Neural cell (in vitro differentiated cells): ENCODE measurements at regions not wholly inside any gene's neighbourhood (a gene's known extent, or its start where the extent isn't known, plus 50 kb on each side); places are given as distances from the start of the nearest gene placed in this dataset.

ENCODE experiments used
- H2AFZ ChIP-seq: fragments of 200-600, 300-800 bp; sonication (generic), shearing (Covaris generic); 2 replicates; pipeline ENCODE4 v1.6.0; 2014; ENCODE audit warnings: low read depth, mild to moderate bottlenecking, antibody characterized with exemption, low read length, moderate library complexity
- H3F3A ChIP-seq: fragments of 200-600 bp; shearing (Covaris generic); 2 replicates; pipeline ENCODE4 v1.6.1; 2016; ENCODE audit warnings: mild to moderate bottlenecking, moderate library complexity, mixed read lengths, antibody characterized with exemption, low read length; ENCODE audit not compliant: insufficient read depth, poor library complexity, severe bottlenecking
- H3K27ac ChIP-seq: fragments of 200-600, 300-800 bp; sonication (generic), shearing (Covaris generic); 2 replicates; pipeline ENCODE4 v1.5.1; 2014; ENCODE audit warnings: mild to moderate bottlenecking, low read length, moderate library complexity
- H3K27me3 ChIP-seq: fragments of 300-800, 200-600 bp; sonication (generic), shearing (Covaris generic); 2 replicates; pipeline ENCODE4 v1.6.0; 2014; ENCODE audit warnings: mild to moderate bottlenecking, low read depth, low read length, moderate library complexity; ENCODE audit not compliant: insufficient read depth
- H3K36me3 ChIP-seq: fragments of 300-800, 200-600 bp; sonication (generic), shearing (Covaris generic); 2 replicates; pipeline ENCODE4 v1.5.1; 2014; ENCODE audit warnings: mild to moderate bottlenecking, antibody characterized with exemption, low read length, moderate library complexity; ENCODE audit not compliant: insufficient read depth
- H3K4me2 ChIP-seq: fragments of 300-800, 200-600 bp; sonication (generic), shearing (Covaris generic); 2 replicates; pipeline ENCODE4 v1.6.0; 2014; ENCODE audit warnings: mild to moderate bottlenecking, low read length
- H3K4me3 ChIP-seq: fragments of 300-800, 200-600 bp; sonication (generic), shearing (Covaris generic); 2 replicates; pipeline ENCODE4 v1.5.1; 2014; ENCODE audit warnings: mild to moderate bottlenecking, low read length, moderate library complexity
- H3K79me2 ChIP-seq: fragments of 200-600 bp; shearing (Covaris generic); replicated peaks from 2 replicates; pipeline ENCODE4 v1.6.0; 2014; ENCODE audit warnings: mild to moderate bottlenecking, low read length, moderate library complexity; ENCODE audit not compliant: insufficient read depth
- H3K9ac ChIP-seq: fragments of 300-800, 200-600 bp; sonication (generic), shearing (Covaris generic); 2 replicates; pipeline ENCODE4 v1.6.1; 2016; ENCODE audit warnings: mild to moderate bottlenecking, low read length, mixed read lengths
- H3K9me2 ChIP-seq: fragments of 200-600 bp; shearing (Covaris generic); 2 replicates; pipeline ENCODE4 v1.6.1; 2016; ENCODE audit warnings: mild to moderate bottlenecking, low read length, mixed read lengths; ENCODE audit not compliant: insufficient read depth
- H3K9me3 ChIP-seq: fragments of 200-600, 300-800 bp; sonication (generic), shearing (Covaris generic); 2 replicates; pipeline ENCODE4 v1.6.1; 2016; ENCODE audit warnings: mild to moderate bottlenecking, mixed run types, low read length, moderate library complexity, mixed read lengths
- H4K20me1 ChIP-seq: fragments of 200-600 bp; shearing (Covaris generic); 2 replicates; pipeline ENCODE4 v1.6.1; 2016; ENCODE audit warnings: mild to moderate bottlenecking, mixed run types; ENCODE audit not compliant: insufficient read depth
- EP300 ChIP-seq: fragments of 450-650 bp; conservative IDR thresholded peaks from 2 replicates; pipeline ENCODE4 v1.6.1; 2014; ENCODE audit warnings: antibody characterized with exemption, mild to moderate bottlenecking, moderate library complexity; ENCODE audit not compliant: poor library complexity, severe bottlenecking
- EZH2 ChIP-seq: fragments of 200-600, 300-800 bp; shearing (Covaris generic), sonication (generic); IDR thresholded peaks from 2 replicates; pipeline ENCODE4 v1.6.1; 2014; ENCODE audit warnings: antibody characterized with exemption, low read length, borderline replicate concordance, mild to moderate bottlenecking; ENCODE audit not compliant: insufficient read depth, poor library complexity, severe bottlenecking
- MXI1 ChIP-seq: fragments of 450-650 bp; conservative IDR thresholded peaks from 2 replicates; pipeline ENCODE4 v1.6.1; 2014; ENCODE audit warnings: antibody characterized with exemption, mild to moderate bottlenecking; ENCODE audit not compliant: poor library complexity, severe bottlenecking
- POLR2AphosphoS5 ChIP-seq: IDR thresholded peaks from 2 replicates; pipeline ENCODE4 v1.6.1; 2012
- RAD21 ChIP-seq: fragments of 450-650 bp; conservative IDR thresholded peaks from 2 replicates; pipeline ENCODE4 v1.6.1; 2014; ENCODE audit warnings: antibody characterized with exemption, mild to moderate bottlenecking, moderate library complexity
- SMC3 ChIP-seq: fragments of 450-650 bp; conservative IDR thresholded peaks from 2 replicates; pipeline ENCODE4 v1.6.1; 2014; ENCODE audit warnings: antibody characterized with exemption, mild to moderate bottlenecking, moderate library complexity; ENCODE audit not compliant: poor library complexity
- TAF1 ChIP-seq: IDR thresholded peaks from 2 replicates; pipeline ENCODE4 v1.6.1; 2012; ENCODE audit warnings: low read depth
- TF ChIP-seq, protein P1 (sequence below): fragments of 450-650 bp; IDR thresholded peaks from 2 replicates; pipeline ENCODE4 v1.5.1; 2014; ENCODE audit warnings: antibody characterized with exemption, mild to moderate bottlenecking, moderate library complexity; ENCODE audit not compliant: poor library complexity, severe bottlenecking
- TF ChIP-seq, protein P2 (sequence below): IDR thresholded peaks from 2 replicates; pipeline ENCODE4 v1.6.1; 2012; ENCODE audit warnings: borderline replicate concordance

DNA sequence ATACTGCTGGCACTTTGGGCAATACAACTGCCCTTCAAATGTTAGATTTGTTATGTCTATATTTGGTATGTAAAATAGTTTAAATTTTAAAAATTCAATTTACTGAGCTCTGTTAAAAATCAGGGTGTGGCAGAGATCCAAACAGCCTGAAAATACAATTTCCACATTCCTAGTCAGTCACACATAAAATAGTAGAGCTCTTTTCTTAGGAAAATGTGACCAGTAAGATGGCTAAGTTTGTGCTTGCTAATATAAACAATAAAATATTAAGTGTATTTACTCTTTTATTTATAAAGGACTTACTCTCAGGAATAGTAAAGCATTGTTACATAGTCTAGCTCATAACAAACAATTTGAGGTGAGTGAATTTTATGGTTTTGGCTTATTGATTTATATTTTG lies 200.2 kb downstream of the DKK2 start:
- H3K27ac ChIP-seq = no peak overlapping the region
- H3K27me3 ChIP-seq = no peaks in the 10 kb centered on the region
- H4K20me1 ChIP-seq = no peaks in the 10 kb centered on the region
- TF ChIP-seq TAF1 (no peak), RAD21 (no peak), EZH2 (no peak), SMC3 (no peak), POLR2AphosphoS5 (no peak), EP300 (no peak), MXI1 (no peak)
- TF ChIP-seq, protein P1, sequence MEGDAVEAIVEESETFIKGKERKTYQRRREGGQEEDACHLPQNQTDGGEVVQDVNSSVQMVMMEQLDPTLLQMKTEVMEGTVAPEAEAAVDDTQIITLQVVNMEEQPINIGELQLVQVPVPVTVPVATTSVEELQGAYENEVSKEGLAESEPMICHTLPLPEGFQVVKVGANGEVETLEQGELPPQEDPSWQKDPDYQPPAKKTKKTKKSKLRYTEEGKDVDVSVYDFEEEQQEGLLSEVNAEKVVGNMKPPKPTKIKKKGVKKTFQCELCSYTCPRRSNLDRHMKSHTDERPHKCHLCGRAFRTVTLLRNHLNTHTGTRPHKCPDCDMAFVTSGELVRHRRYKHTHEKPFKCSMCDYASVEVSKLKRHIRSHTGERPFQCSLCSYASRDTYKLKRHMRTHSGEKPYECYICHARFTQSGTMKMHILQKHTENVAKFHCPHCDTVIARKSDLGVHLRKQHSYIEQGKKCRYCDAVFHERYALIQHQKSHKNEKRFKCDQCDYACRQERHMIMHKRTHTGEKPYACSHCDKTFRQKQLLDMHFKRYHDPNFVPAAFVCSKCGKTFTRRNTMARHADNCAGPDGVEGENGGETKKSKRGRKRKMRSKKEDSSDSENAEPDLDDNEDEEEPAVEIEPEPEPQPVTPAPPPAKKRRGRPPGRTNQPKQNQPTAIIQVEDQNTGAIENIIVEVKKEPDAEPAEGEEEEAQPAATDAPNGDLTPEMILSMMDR = no peak
- TF ChIP-seq, protein P2, sequence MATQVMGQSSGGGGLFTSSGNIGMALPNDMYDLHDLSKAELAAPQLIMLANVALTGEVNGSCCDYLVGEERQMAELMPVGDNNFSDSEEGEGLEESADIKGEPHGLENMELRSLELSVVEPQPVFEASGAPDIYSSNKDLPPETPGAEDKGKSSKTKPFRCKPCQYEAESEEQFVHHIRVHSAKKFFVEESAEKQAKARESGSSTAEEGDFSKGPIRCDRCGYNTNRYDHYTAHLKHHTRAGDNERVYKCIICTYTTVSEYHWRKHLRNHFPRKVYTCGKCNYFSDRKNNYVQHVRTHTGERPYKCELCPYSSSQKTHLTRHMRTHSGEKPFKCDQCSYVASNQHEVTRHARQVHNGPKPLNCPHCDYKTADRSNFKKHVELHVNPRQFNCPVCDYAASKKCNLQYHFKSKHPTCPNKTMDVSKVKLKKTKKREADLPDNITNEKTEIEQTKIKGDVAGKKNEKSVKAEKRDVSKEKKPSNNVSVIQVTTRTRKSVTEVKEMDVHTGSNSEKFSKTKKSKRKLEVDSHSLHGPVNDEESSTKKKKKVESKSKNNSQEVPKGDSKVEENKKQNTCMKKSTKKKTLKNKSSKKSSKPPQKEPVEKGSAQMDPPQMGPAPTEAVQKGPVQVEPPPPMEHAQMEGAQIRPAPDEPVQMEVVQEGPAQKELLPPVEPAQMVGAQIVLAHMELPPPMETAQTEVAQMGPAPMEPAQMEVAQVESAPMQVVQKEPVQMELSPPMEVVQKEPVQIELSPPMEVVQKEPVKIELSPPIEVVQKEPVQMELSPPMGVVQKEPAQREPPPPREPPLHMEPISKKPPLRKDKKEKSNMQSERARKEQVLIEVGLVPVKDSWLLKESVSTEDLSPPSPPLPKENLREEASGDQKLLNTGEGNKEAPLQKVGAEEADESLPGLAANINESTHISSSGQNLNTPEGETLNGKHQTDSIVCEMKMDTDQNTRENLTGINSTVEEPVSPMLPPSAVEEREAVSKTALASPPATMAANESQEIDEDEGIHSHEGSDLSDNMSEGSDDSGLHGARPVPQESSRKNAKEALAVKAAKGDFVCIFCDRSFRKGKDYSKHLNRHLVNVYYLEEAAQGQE = no peak
- no peaks in the 10 kb centered on the region for H3K36me3 ChIP-seq
- no peak overlapping the region for H3K4me3 ChIP-seq
- no peak overlapping the region for H3K9ac ChIP-seq
- no peaks in the 10 kb centered on the region for H3K9me2 ChIP-seq
- H3K79me2 ChIP-seq = no peaks in the 10 kb centered on the region
- H3K4me2 ChIP-seq = no peak overlapping the region
- no peak overlapping the region for H2AFZ ChIP-seq
- no peaks in the 10 kb centered on the region for H3F3A ChIP-seq
- no peaks in the 10 kb centered on the region for H3K9me3 ChIP-seq

DNA sequence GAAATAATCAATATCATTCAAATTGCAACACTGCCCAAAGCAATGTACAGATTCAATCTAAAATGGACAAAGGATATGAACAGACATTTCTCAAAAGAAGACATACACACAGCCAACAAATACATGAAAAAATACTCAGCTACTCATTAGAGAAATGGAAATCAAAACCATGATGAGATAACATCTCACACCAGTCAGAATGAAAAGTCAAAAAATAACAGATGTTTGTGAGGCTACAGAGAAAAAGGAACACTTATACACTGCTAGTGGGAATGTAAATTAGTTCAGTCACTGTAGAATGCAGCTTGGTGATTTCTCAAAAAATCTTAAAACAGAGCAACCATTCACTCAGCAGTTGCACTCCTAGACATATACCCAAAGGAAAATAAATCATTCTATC lies 205.2 kb downstream of the DKK2 start:
- TF ChIP-seq, protein P1 = no peak
- no peak for TF ChIP-seq EZH2
- no peak for TF ChIP-seq RAD21
- H3K9me2 ChIP-seq = no peaks in the 10 kb centered on the region
- H3K9ac ChIP-seq = no peak overlapping the region
- H3K27ac ChIP-seq = no peak overlapping the region
- H3K4me2 ChIP-seq = no peak overlapping the region
- no peaks in the 10 kb centered on the region for H3K9me3 ChIP-seq
- H3F3A ChIP-seq = no peaks in the 10 kb centered on the region
- no peak overlapping the region for H2AFZ ChIP-seq
- H3K36me3 ChIP-seq = no peaks in the 10 kb centered on the region
- H3K4me3 ChIP-seq = no peak overlapping the region
- no peaks in the 10 kb centered on the region for H3K79me2 ChIP-seq
- H3K27me3 ChIP-seq = no peaks in the 10 kb centered on the region
- H4K20me1 ChIP-seq = no peaks in the 10 kb centered on the region
